Lung microvascular endothelial cell (primary cell): ENCODE measurements at regions not wholly inside any gene's neighbourhood (a gene's known extent, or its start where the extent isn't known, plus 50 kb on each side); places are given as distances from the start of the nearest gene placed in this dataset.
"Not testable (repeated sequence)": the region's sequence is repeated elsewhere in the genome, so short reads cannot be mapped to it uniquely, and the experiment has no call there.

Source experiments
- DNase-seq, 2 donors: peaks; one replicate each; pipeline versions ENCODE4 v3.0.0 to v3.0.0-alpha.2; 2010; ENCODE audit warnings: low read depth in 2 of 2

GRCh38 chr22:46026899-46027210 is 49.9 kb upstream of the WNT7B start:
- no peak for DNase-seq

- peak in 1 of 2 donors; percentile 36 for DNase-seq
These were observed 50.5 kb upstream of the WNT7B start for GRCh38 chr22:46027211-46028105.

GRCh38 chr22:46028106-46028991 is 51.4 kb upstream of the WNT7B start:
- DNase-seq: no peak

GRCh38 chr22:46029036-46029435 is 52.1 kb upstream of the WNT7B start:
- no peak for DNase-seq

- no peak for DNase-seq
These were observed 52.7 kb upstream of the WNT7B start for GRCh38 chr22:46029574-46030200.

- DNase-seq: no peak
These were observed 53.4 kb upstream of the WNT7B start for GRCh38 chr22:46030231-46030880.

GRCh38 chr22:46031066-46031465 is 54.1 kb upstream of the WNT7B start:
- no peak for DNase-seq

GRCh38 chr22:46031557-46031956 is 54.6 kb upstream of the WNT7B start:
- DNase-seq: no peak

GRCh38 chr22:46031965-46032851 is 55.2 kb upstream of the WNT7B start:
- no peak for DNase-seq

GRCh38 chr22:46033256-46034200 is 56.6 kb upstream of the WNT7B start:
- DNase-seq: peak in 1 of 2 donors; percentile 55

- DNase-seq: not testable (repeated sequence)
These were observed 57.5 kb upstream of the WNT7B start for GRCh38 chr22:46034480-46034879.

- no peak for DNase-seq
These were observed 58.4 kb upstream of the WNT7B start for GRCh38 chr22:46035380-46035741.

- DNase-seq: peak; percentile 100
These were observed 59.0 kb upstream of the WNT7B start for GRCh38 chr22:46035742-46036557.

GRCh38 chr22:46036558-46037408 is 59.8 kb upstream of the WNT7B start:
- DNase-seq: peak; percentile 52 to 78

- no peak for DNase-seq
These were observed 61.2 kb upstream of the WNT7B start for GRCh38 chr22:46038174-46038487.

- no peak for DNase-seq
These were observed 61.8 kb upstream of the WNT7B start for GRCh38 chr22:46038516-46039430.

- no peak for DNase-seq
These were observed 62.6 kb upstream of the WNT7B start for GRCh38 chr22:46039535-46039934.
